Astrocyte of the cerebellum (primary cell): ENCODE measurements at regions not wholly inside any gene's neighbourhood (a gene's known extent, or its start where the extent isn't known, plus 50 kb on each side); places are given as distances from the start of the nearest gene placed in this dataset.

ENCODE experiments used
- DNase-seq: peaks from one replicate; pipeline ENCODE4 v3.0.0-alpha.2; 2011; ENCODE audit warnings: low read depth
- H3K4me3 ChIP-seq: 2 replicates; pipeline ENCODE4 v1.5.1; 2011; ENCODE audit warnings: mild to moderate bottlenecking, low read depth, low read length, moderate library complexity
- in situ Hi-C: cut with HindIII; loops from 2 replicates; pipeline ENCODE4 v1.10.0; 2017; ENCODE audit warnings: low sequenced_read_pairs
- TF ChIP-seq, protein P1 (sequence below): IDR thresholded peaks from 2 replicates; pipeline ENCODE4 v1.5.1; 2012; ENCODE audit warnings: low read length, low read depth, moderate library complexity, mild to moderate bottlenecking; ENCODE audit errors: missing control alignments

DNA sequence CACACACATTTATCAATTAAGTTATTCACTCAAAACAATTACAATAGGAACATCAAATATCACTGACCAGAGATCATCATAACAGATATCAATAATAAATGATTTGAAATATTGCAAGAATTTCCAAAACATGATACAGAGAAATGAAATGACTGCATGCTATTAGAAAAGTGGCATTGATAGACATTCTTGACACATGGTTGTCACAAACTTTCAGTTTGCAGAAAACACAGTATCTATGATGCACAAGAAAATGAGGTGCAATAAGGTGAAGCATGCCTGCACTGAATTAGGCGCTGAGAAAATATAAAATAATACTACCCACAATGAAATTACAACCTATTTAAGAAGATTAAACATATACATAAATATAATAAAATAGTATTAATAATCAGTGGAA lies 198.0 kb upstream of the SYT1 start:
- in situ Hi-C loops: no loop called here

GRCh38 chr12:78671295-78671694 lies 193.3 kb upstream of the SYT1 start:
- TF ChIP-seq, protein P1, sequence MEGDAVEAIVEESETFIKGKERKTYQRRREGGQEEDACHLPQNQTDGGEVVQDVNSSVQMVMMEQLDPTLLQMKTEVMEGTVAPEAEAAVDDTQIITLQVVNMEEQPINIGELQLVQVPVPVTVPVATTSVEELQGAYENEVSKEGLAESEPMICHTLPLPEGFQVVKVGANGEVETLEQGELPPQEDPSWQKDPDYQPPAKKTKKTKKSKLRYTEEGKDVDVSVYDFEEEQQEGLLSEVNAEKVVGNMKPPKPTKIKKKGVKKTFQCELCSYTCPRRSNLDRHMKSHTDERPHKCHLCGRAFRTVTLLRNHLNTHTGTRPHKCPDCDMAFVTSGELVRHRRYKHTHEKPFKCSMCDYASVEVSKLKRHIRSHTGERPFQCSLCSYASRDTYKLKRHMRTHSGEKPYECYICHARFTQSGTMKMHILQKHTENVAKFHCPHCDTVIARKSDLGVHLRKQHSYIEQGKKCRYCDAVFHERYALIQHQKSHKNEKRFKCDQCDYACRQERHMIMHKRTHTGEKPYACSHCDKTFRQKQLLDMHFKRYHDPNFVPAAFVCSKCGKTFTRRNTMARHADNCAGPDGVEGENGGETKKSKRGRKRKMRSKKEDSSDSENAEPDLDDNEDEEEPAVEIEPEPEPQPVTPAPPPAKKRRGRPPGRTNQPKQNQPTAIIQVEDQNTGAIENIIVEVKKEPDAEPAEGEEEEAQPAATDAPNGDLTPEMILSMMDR: no peak
- H3K4me3 ChIP-seq: no peak overlapping the region
- DNase-seq: peak; percentile 75
- in situ Hi-C loops: no loop called here

More for the DNA sequence above, 198.0 kb upstream of the SYT1 start:
- no peak overlapping the region for H3K4me3 ChIP-seq
- DNase-seq: no peak
- TF ChIP-seq, protein P1: no peak

GRCh38 chr12:78672033-78672432 lies 192.5 kb upstream of the SYT1 start:
- in situ Hi-C loops: no loop called here
- DNase-seq: no peak
- TF ChIP-seq, protein P1: no peak
- H3K4me3 ChIP-seq: no peak overlapping the region

DNA sequence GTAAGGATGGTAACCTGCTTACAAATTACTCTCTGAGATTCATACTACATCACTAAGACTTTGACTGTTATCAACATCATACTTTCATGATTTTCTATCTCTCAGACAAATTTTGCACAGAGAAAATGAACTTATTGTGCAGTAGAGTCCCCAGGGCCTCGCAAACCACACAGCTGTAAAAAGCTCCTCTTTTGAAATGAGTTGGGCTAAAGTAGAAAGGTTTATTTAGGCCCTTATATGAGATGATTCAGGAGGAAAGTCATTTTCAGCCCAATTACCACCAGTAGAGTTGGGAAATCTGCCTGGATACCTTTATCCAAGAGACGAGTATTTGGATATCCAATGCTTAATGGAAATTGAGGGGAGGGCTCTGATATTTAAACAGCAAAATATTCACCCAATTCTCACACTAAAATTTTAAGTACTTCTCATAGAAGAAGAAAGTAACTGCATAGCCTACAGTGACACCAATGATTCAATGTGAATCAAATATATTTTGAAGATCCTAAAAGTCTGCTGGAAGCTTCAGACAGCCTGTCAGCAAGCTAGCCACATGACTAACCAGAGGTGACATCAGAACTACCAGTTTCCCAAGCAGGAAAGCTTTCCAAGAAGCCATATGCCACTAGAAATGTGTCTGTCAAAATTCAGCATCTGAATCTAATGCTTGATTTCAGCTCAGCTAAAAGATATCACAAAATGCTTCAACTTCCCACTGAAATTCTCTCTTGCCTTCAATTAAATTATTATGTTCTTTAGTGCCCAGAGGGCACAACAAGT lies 190.1 kb upstream of the SYT1 start:
- no peak overlapping the region for H3K4me3 ChIP-seq
- no peak for DNase-seq
- TF ChIP-seq, protein P1: no peak
- in situ Hi-C loops: no loop called here

GRCh38 chr12:78680596-78680995 lies 184.0 kb upstream of the SYT1 start:
- in situ Hi-C loops: no loop called here
- H3K4me3 ChIP-seq: no peak overlapping the region
- no peak for DNase-seq
- TF ChIP-seq, protein P1: no peak

DNA sequence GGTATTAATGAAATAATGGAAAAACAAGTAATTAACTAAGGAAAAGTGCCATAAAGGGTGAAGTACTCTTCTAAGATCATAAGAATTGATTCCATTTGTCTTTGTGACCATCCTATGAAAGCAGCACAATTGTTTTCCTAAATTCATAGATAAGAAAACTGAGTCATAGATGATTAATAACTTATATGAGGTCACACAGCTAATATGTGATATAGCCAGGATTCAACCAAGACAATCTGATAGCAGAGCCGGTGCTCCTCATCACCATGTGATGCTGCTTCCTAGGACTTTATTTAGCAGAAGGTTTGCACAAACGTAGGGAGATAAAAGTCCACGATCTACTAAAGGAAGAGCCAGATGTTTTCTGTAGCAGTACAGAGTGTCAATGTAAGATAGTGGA lies 181.5 kb upstream of the SYT1 start:
- DNase-seq: no peak
- in situ Hi-C loops: no loop called here
- H3K4me3 ChIP-seq: no peak overlapping the region
- TF ChIP-seq, protein P1: no peak
